HEK293 (cell line): ENCODE measurements at regions not wholly inside any gene's neighbourhood (a gene's known extent, or its start where the extent isn't known, plus 50 kb on each side); places are given as distances from the start of the nearest gene placed in this dataset.

Experiments
- CTCF ChIA-PET: fragments of 350-600 bp; formaldehyde crosslinking; extraction: SDS; loops from one replicate; lab custom pipeline; 2021; ENCODE audit warnings: antibody characterized with exemption; lab: Yijun Ruan, JAX
- POLR2A ChIA-PET: fragments of 300-600 bp; formaldehyde crosslinking; extraction: SDS; loops from one replicate; lab custom pipeline; 2020; ENCODE audit warnings: antibody characterized with exemption, inconsistent platforms; lab: Yijun Ruan, JAX
- H3K27ac ChIP-seq: fragments of 200-500 bp; sonication (Bioruptor generic); 2 replicates; pipeline ENCODE4 v1.5.1; 2014; ENCODE audit warnings: low read depth, low read length, control low read depth, inconsistent platforms; ENCODE audit errors: extremely low read depth
- H3K36me3 ChIP-seq, 2 experiments: fragments of 200-500 bp in 1 of 2; sonication (Bioruptor generic) in 1 of 2; 1 replicate in 1 of 2; 2 replicates in 1 of 2; pipeline ENCODE4 v1.5.1; 2014 to 2017; ENCODE audit warnings: inconsistent platforms in 2 of 2, low read length in 2 of 2; ENCODE audit not compliant: control insufficient read depth in 2 of 2, insufficient read depth in 1 of 2
- H3K4me1 ChIP-seq: fragments of 200-500 bp; sonication (Bioruptor generic); 2 replicates; pipeline ENCODE4 v1.5.1; 2014; ENCODE audit warnings: mild to moderate bottlenecking, low read length, inconsistent platforms; ENCODE audit not compliant: control insufficient read depth, insufficient read depth
- H3K4me3 ChIP-seq: 2 replicates; pipeline ENCODE4 v1.5.1; 2011; ENCODE audit warnings: low read depth, mild to moderate bottlenecking, control low read depth, low read length, moderate library complexity
- H3K9me3 ChIP-seq: fragments of 200-500 bp; sonication (Bioruptor generic); 2 replicates; pipeline ENCODE4 v1.5.1; 2014; ENCODE audit warnings: low read depth, low read length, inconsistent platforms; ENCODE audit not compliant: control insufficient read depth, insufficient read depth
- IKZF3 ChIP-seq: fragments of 450-650 bp; IDR thresholded peaks from 2 replicates; pipeline ENCODE4 v1.5.0; 2018; ENCODE audit warnings: missing biosample characterization, mild to moderate bottlenecking, missing genetic modification characterization, moderate library complexity
- ZNF114 ChIP-seq: fragments of 450-650 bp; formaldehyde crosslinking; IDR thresholded peaks from 2 replicates; pipeline ENCODE4 v1.5.0; 2017; ENCODE audit warnings: missing biosample characterization, missing genetic modification characterization
- ZNF501 ChIP-seq: fragments of 450-650 bp; formaldehyde crosslinking; IDR thresholded peaks from 2 replicates; pipeline ENCODE4 v1.5.1; 2016; ENCODE audit warnings: missing biosample characterization, missing genetic modification characterization
- ZNF571 ChIP-seq: fragments of 450-650 bp; formaldehyde crosslinking; IDR thresholded peaks from 2 replicates; pipeline ENCODE4 v1.5.0; 2017; ENCODE audit warnings: missing biosample characterization, missing genetic modification characterization
- ZNF585B ChIP-seq: fragments of 450-650 bp; formaldehyde crosslinking; IDR thresholded peaks from 2 replicates; pipeline ENCODE4 v1.5.1; 2016; ENCODE audit warnings: missing biosample characterization, missing genetic modification characterization
- ZNF600 ChIP-seq: fragments of 450-650 bp; formaldehyde crosslinking; IDR thresholded peaks from 2 replicates; pipeline ENCODE4 v1.5.1; 2016; ENCODE audit warnings: missing biosample characterization, missing genetic modification characterization
- ZNF629 ChIP-seq: fragments of 450-650 bp; formaldehyde crosslinking; IDR thresholded peaks from 2 replicates; pipeline ENCODE4 v1.5.1; 2017; ENCODE audit warnings: missing biosample characterization, missing genetic modification characterization
- ZNF654 ChIP-seq: fragments of 450-650 bp; formaldehyde crosslinking; IDR thresholded peaks from 2 replicates; pipeline ENCODE4 v1.5.1; 2016; ENCODE audit warnings: low read depth, missing biosample characterization, missing genetic modification characterization
- ZNF660 ChIP-seq: fragments of 450-650 bp; IDR thresholded peaks from 2 replicates; pipeline ENCODE4 v1.5.1; 2018; ENCODE audit warnings: missing biosample characterization, mild to moderate bottlenecking, missing genetic modification characterization
- ZNF664 ChIP-seq: fragments of 450-650 bp; formaldehyde crosslinking; IDR thresholded peaks from 2 replicates; pipeline ENCODE4 v1.5.1; 2016; ENCODE audit warnings: missing biosample characterization, missing genetic modification characterization
- ZNF792 ChIP-seq: fragments of 450-650 bp; formaldehyde crosslinking; IDR thresholded peaks from 2 replicates; pipeline ENCODE4 v1.5.1; 2016; ENCODE audit warnings: missing biosample characterization, missing genetic modification characterization
- ZSCAN16 ChIP-seq: fragments of 450-650 bp; formaldehyde crosslinking; IDR thresholded peaks from 2 replicates; pipeline ENCODE4 v1.5.1; 2016; ENCODE audit warnings: missing biosample characterization, missing genetic modification characterization
- TF ChIP-seq, protein P1 (sequence below): fragments of 450-650 bp; formaldehyde crosslinking; IDR thresholded peaks from 2 replicates; pipeline ENCODE4 v1.5.0; 2017; ENCODE audit warnings: missing biosample characterization, missing genetic modification characterization, borderline replicate concordance
- TF ChIP-seq, protein P2 (sequence below): fragments of 450-650 bp; formaldehyde crosslinking; IDR thresholded peaks from 2 replicates; pipeline ENCODE4 v1.5.1; 2016; ENCODE audit warnings: missing biosample characterization, missing genetic modification characterization, borderline replicate concordance
- TF ChIP-seq, protein P3 (sequence below): fragments of 450-650 bp; formaldehyde crosslinking; IDR thresholded peaks from 2 replicates; pipeline ENCODE4 v1.5.1; 2017; ENCODE audit warnings: missing biosample characterization, missing genetic modification characterization
- TF ChIP-seq, protein P4 (sequence below): fragments of 450-650 bp; formaldehyde crosslinking; conservative IDR thresholded peaks from 2 replicates; pipeline ENCODE4 v1.5.1; 2016; ENCODE audit warnings: low read depth, missing biosample characterization, missing genetic modification characterization
- TF ChIP-seq, protein P5 (sequence below): fragments of 450-650 bp; formaldehyde crosslinking; IDR thresholded peaks from 2 replicates; pipeline ENCODE4 v1.5.1; 2017; ENCODE audit warnings: missing biosample characterization, missing genetic modification characterization

DNA sequence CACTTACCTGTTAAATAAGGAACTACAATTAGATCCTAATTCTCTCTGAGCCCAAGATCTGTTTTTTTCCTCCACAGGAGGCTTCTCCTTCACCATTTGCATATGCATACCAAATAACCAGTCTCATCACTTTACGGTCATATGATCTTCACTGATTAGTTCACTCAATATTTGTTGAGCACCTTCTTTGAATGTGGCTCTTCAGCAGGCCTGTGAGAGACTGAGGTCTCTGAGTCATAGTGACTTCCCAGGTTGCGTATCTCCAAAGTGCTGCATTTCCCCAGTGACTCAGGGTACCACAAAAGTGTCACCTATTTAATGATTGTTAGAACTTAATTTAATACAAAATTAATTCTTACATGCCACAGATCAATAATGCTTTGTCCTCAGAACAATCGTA lies 108.8 kb upstream of the TRIB2 start:
- no peak for TF ChIP-seq ZNF664 (tag by site-specific recombination)
- TF ChIP-seq ZNF792 (tag by site-specific recombination): no peak
- TF ChIP-seq ZNF114 (tag by site-specific recombination): no peak
- TF ChIP-seq ZNF501: no peak
- TF ChIP-seq ZNF571 (tag by site-specific recombination): no peak
- no peak for TF ChIP-seq ZNF629 (tag by site-specific recombination)
- no peak for TF ChIP-seq ZNF660 (tag by site-specific recombination)
- TF ChIP-seq ZSCAN16 (tag by site-specific recombination): no peak
- TF ChIP-seq, protein P1, sequence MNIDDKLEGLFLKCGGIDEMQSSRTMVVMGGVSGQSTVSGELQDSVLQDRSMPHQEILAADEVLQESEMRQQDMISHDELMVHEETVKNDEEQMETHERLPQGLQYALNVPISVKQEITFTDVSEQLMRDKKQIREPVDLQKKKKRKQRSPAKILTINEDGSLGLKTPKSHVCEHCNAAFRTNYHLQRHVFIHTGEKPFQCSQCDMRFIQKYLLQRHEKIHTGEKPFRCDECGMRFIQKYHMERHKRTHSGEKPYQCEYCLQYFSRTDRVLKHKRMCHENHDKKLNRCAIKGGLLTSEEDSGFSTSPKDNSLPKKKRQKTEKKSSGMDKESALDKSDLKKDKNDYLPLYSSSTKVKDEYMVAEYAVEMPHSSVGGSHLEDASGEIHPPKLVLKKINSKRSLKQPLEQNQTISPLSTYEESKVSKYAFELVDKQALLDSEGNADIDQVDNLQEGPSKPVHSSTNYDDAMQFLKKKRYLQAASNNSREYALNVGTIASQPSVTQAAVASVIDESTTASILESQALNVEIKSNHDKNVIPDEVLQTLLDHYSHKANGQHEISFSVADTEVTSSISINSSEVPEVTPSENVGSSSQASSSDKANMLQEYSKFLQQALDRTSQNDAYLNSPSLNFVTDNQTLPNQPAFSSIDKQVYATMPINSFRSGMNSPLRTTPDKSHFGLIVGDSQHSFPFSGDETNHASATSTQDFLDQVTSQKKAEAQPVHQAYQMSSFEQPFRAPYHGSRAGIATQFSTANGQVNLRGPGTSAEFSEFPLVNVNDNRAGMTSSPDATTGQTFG (tag by site-specific recombination): no peak
- TF ChIP-seq, protein P2, sequence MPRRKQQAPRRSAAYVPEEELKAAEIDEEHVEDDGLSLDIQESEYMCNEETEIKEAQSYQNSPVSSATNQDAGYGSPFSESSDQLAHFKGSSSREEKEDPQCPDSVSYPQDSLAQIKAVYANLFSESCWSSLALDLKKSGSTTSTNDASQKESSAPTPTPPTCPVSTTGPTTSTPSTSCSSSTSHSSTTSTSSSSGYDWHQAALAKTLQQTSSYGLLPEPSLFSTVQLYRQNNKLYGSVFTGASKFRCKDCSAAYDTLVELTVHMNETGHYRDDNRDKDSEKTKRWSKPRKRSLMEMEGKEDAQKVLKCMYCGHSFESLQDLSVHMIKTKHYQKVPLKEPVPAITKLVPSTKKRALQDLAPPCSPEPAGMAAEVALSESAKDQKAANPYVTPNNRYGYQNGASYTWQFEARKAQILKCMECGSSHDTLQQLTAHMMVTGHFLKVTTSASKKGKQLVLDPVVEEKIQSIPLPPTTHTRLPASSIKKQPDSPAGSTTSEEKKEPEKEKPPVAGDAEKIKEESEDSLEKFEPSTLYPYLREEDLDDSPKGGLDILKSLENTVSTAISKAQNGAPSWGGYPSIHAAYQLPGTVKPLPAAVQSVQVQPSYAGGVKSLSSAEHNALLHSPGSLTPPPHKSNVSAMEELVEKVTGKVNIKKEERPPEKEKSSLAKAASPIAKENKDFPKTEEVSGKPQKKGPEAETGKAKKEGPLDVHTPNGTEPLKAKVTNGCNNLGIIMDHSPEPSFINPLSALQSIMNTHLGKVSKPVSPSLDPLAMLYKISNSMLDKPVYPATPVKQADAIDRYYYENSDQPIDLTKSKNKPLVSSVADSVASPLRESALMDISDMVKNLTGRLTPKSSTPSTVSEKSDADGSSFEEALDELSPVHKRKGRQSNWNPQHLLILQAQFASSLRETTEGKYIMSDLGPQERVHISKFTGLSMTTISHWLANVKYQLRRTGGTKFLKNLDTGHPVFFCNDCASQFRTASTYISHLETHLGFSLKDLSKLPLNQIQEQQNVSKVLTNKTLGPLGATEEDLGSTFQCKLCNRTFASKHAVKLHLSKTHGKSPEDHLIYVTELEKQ (tag by site-specific recombination): no peak
- TF ChIP-seq ZNF585B: no peak
- no peak for TF ChIP-seq IKZF3
- TF ChIP-seq, protein P3, sequence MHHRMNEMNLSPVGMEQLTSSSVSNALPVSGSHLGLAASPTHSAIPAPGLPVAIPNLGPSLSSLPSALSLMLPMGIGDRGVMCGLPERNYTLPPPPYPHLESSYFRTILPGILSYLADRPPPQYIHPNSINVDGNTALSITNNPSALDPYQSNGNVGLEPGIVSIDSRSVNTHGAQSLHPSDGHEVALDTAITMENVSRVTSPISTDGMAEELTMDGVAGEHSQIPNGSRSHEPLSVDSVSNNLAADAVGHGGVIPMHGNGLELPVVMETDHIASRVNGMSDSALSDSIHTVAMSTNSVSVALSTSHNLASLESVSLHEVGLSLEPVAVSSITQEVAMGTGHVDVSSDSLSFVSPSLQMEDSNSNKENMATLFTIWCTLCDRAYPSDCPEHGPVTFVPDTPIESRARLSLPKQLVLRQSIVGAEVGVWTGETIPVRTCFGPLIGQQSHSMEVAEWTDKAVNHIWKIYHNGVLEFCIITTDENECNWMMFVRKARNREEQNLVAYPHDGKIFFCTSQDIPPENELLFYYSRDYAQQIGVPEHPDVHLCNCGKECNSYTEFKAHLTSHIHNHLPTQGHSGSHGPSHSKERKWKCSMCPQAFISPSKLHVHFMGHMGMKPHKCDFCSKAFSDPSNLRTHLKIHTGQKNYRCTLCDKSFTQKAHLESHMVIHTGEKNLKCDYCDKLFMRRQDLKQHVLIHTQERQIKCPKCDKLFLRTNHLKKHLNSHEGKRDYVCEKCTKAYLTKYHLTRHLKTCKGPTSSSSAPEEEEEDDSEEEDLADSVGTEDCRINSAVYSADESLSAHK (tag by site-specific recombination): no peak
- TF ChIP-seq, protein P4, sequence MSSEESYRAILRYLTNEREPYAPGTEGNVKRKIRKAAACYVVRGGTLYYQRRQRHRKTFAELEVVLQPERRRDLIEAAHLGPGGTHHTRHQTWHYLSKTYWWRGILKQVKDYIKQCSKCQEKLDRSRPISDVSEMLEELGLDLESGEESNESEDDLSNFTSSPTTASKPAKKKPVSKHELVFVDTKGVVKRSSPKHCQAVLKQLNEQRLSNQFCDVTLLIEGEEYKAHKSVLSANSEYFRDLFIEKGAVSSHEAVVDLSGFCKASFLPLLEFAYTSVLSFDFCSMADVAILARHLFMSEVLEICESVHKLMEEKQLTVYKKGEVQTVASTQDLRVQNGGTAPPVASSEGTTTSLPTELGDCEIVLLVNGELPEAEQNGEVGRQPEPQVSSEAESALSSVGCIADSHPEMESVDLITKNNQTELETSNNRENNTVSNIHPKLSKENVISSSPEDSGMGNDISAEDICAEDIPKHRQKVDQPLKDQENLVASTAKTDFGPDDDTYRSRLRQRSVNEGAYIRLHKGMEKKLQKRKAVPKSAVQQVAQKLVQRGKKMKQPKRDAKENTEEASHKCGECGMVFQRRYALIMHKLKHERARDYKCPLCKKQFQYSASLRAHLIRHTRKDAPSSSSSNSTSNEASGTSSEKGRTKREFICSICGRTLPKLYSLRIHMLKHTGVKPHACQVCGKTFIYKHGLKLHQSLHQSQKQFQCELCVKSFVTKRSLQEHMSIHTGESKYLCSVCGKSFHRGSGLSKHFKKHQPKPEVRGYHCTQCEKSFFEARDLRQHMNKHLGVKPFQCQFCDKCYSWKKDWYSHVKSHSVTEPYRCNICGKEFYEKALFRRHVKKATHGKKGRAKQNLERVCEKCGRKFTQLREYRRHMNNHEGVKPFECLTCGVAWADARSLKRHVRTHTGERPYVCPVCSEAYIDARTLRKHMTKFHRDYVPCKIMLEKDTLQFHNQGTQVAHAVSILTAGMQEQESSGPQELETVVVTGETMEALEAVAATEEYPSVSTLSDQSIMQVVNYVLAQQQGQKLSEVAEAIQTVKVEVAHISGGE (tag by site-specific recombination): no peak
- TF ChIP-seq ZNF600 (tag by site-specific recombination): no peak
- no peak for TF ChIP-seq ZNF654
- TF ChIP-seq, protein P5, sequence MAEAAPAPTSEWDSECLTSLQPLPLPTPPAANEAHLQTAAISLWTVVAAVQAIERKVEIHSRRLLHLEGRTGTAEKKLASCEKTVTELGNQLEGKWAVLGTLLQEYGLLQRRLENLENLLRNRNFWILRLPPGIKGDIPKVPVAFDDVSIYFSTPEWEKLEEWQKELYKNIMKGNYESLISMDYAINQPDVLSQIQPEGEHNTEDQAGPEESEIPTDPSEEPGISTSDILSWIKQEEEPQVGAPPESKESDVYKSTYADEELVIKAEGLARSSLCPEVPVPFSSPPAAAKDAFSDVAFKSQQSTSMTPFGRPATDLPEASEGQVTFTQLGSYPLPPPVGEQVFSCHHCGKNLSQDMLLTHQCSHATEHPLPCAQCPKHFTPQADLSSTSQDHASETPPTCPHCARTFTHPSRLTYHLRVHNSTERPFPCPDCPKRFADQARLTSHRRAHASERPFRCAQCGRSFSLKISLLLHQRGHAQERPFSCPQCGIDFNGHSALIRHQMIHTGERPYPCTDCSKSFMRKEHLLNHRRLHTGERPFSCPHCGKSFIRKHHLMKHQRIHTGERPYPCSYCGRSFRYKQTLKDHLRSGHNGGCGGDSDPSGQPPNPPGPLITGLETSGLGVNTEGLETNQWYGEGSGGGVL (tag by site-specific recombination): no peak
- TF ChIP-seq, all 188 proteins: peak for 0
- H3K4me1 ChIP-seq: peaks cover 3% of the 10 kb centered on the region; the same call in 1 of the 2 replicates
- no peak overlapping the region for H3K27ac ChIP-seq
- ChIA-PET POLR2A (no interaction called here), CTCF (no interaction called here)
- no peak overlapping the region for H3K4me3 ChIP-seq
- no peaks in the 10 kb centered on the region for H3K36me3 ChIP-seq
- no peaks in the 10 kb centered on the region for H3K9me3 ChIP-seq
